ENCODE measurements at regions not wholly inside any gene's neighbourhood (a gene's known extent, or its start where the extent isn't known, plus 50 kb on each side); places are given as distances from the start of the nearest gene placed in this dataset.

- TF ChIP-seq EZH2 (IDR thresholded peaks at IDR 0.05; ENCODE audit: low read depth): no peak
- no peak for TF ChIP-seq CTCF (conservative IDR thresholded peaks at IDR 0.05)
Observed at GRCh38 chr2:43088143-43089073, 138.0 kb downstream of the ZFP36L2 start.

Data from PC-9 (cell line).